Gastroesophageal sphincter (tissue), 4 donors: ENCODE measurements at regions not wholly inside any gene's neighbourhood (a gene's known extent, or its start where the extent isn't known, plus 50 kb on each side); places are given as distances from the start of the nearest gene placed in this dataset.

Source experiments
- ATAC-seq: fragments of 150-250 bp; one replicate; pipeline ENCODE4 v1.9.1; 2016; ENCODE audit warnings: mild to moderate bottlenecking, moderate library complexity
- H3K27ac ChIP-seq, 4 donors: fragments of 200-600 bp; sonication (generic) in 3 of 4; 1 replicate in 3 of 4; 2 replicates in 1 of 4; pipeline ENCODE4 v1.5.1; 2016 to 2019
- H3K27me3 ChIP-seq: fragments of 200-600 bp; sonication (generic); one replicate; pipeline ENCODE4 v1.5.1; 2019
- H3K36me3 ChIP-seq, 2 donors: fragments of 200-600 bp; sonication (generic); one replicate each; pipeline ENCODE4 v1.5.1; 2019; ENCODE audit warnings: control low read depth in 1 of 2
- H3K4me1 ChIP-seq, 3 donors: fragments of 200-600 bp; sonication (generic); 1 replicate in 2 of 3; 2 replicates in 1 of 3; pipeline ENCODE4 v1.5.1; 2016 to 2019; ENCODE audit warnings: control low read depth in 2 of 3
- H3K4me3 ChIP-seq, 2 donors: fragments of 200-600 bp; sonication (generic); one replicate each; pipeline ENCODE4 v1.5.1; 2019; ENCODE audit warnings: mild to moderate bottlenecking in 1 of 2, moderate library complexity in 1 of 2
- H3K9me3 ChIP-seq, 3 donors: fragments of 200-600 bp; sonication (generic); one replicate each; pipeline ENCODE4 v1.5.1; 2017 to 2019; ENCODE audit warnings: control low read depth in 2 of 3
- CTCF ChIP-seq, 4 experiments: fragments of 200-600 bp in 2 of 4; fragments of 450-650 bp in 2 of 4; sonication (generic) in 1 of 4; IDR thresholded peaks; one replicate each; pipeline ENCODE4 v1.5.1; 2017 to 2019; ENCODE audit warnings: antibody characterized with exemption in 4 of 4, mild to moderate bottlenecking in 2 of 4, moderate library complexity in 2 of 4
- EP300 ChIP-seq: sonication (generic); formaldehyde crosslinking; IDR thresholded peaks from one replicate; pipeline ENCODE4 v1.6.1; 2017; ENCODE audit warnings: antibody characterized with exemption, mild to moderate bottlenecking
- POLR2A ChIP-seq, 2 donors: fragments of 450-650 bp; IDR thresholded peaks; one replicate each; pipeline ENCODE4 v1.6.1; 2017; ENCODE audit warnings: antibody characterized with exemption in 2 of 2, mild to moderate bottlenecking in 2 of 2, moderate library complexity in 1 of 2
- POLR2AphosphoS5 ChIP-seq: sonication (generic); formaldehyde crosslinking; IDR thresholded peaks from one replicate; pipeline ENCODE4 v1.6.1; 2017; ENCODE audit warnings: antibody characterized with exemption
- WGBS, 2 donors: methylation state at CpG; one replicate each; pipeline ENCODE4 v1.1.5; 2018; ENCODE audit warnings: low coverage in 1 of 2; 5-methylcytosine and 5-hydroxymethylcytosine counted together

DNA sequence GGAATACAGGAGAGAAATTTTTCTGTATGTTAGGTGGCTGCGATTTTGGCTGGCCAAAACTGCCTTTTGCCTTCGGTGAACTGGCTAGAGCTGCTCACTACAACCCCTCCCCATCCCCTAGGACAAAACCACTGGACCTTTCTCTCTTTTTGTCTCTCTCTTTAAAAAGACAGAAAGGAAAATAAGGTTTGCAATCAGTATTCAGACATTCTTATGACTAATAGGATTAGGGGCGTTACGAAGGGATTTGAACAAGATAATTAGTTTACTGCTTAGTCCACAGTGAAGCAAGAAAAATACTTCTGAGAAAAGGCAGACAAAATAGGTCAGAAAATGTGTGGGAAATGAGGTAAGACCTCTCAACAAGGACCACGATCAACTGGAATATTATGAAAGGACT is 180.4 kb downstream of the SLIT2 start:
- TF ChIP-seq POLR2AphosphoS5 (peak; percentile 85), EP300 (no peak), CTCF (IDR thresholded peaks at IDR 0.05) (no peak), POLR2A (IDR thresholded peaks at IDR 0.05) (no peak)
- peak overlapping the region; percentile 10 to 13 for H3K4me3 ChIP-seq
- peak; percentile 72 for ATAC-seq

DNA sequence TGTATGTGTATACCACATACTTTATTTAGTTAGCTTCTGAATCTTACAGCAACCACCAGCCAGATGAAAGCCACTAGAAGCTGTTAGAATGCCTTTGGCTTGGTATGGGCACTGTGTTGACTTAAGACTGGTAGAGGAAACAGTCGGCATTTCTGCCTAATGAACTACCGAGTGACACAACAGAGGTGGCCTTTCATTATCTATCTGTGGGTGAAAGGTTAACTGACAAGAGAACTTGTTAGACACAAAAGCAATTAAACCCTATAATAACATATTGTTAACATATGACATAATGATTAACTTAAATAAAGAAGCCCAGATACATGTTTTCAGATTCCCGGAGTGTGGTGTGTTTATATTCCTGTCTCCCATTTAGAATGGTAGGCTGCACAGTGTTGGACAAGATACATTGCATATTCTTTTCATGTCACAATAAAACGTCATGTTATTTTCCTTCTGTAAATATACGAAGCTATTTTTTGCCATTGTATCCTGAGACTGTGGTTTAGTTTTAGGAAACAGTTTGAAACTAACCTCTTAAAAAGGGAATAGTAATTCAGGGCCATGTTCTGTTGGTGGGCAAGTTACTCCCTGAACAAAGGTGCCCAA is 181.5 kb downstream of the SLIT2 start:
- Histone ChIP-seq H3K4me3 (no peak overlapping the region), H3K36me3 (no peaks in the 10 kb centered on the region), H3K4me1 (peaks cover 4 to 63% (median 10%) of the 10 kb centered on the region in 3 donors), H3K27ac (peak overlapping the region in 2 of 4 donors; percentile 52 to 60), H3K9me3 (no peaks in the 10 kb centered on the region), H3K27me3 (no peaks in the 10 kb centered on the region)
- WGBS, 2 donors, result 18 to 42% methylated on average over 5 of the region's 5 CpGs
- TF ChIP-seq EP300 (no peak), POLR2AphosphoS5 (no peak), CTCF (IDR thresholded peaks at IDR 0.05) (no peak), POLR2A (IDR thresholded peaks at IDR 0.05) (no peak)
- ATAC-seq, result no peak

More for the DNA sequence above, 180.4 kb downstream of the SLIT2 start:
- Histone ChIP-seq H3K36me3 (no peaks in the 10 kb centered on the region), H3K9me3 (no peaks in the 10 kb centered on the region), H3K4me1 (peaks cover 4 to 63% (median 10%) of the 10 kb centered on the region in 3 donors), H3K27ac (peak overlapping the region in 3 of 4 donors; percentile 60 to 66 (median 61)), H3K27me3 (no peaks in the 10 kb centered on the region)
- 13 to 31% methylated on average over 1 to 4 of the region's 5 CpGs for WGBS, 2 donors

- no peaks in the 10 kb centered on the region for H3K36me3 ChIP-seq
- 52 to 72% methylated on average over 2 to 3 of the region's 3 CpGs for WGBS, 2 donors
- no peak overlapping the region for H3K27ac ChIP-seq
- H3K4me1 ChIP-seq, result peaks cover 4 to 54% (median 5%) of the 10 kb centered on the region in 3 donors
- H3K27me3 ChIP-seq, result no peaks in the 10 kb centered on the region
- H3K4me3 ChIP-seq, result no peak overlapping the region
- TF ChIP-seq CTCF (IDR thresholded peaks at IDR 0.05) (no peak), EP300 (no peak), POLR2A (IDR thresholded peaks at IDR 0.05) (no peak), POLR2AphosphoS5 (no peak)
- H3K9me3 ChIP-seq, result no peaks in the 10 kb centered on the region
- ATAC-seq, result no peak
These were observed 188.5 kb downstream of the SLIT2 start for GRCh38 chr4:20440170-20440569.

GRCh38 chr4:20443015-20443805 is 191.5 kb downstream of the SLIT2 start:
- Histone ChIP-seq H3K27ac (peak overlapping the region in 2 of 4 donors; percentile 34 to 62), H3K27me3 (no peaks in the 10 kb centered on the region), H3K9me3 (no peaks in the 10 kb centered on the region), H3K4me3 (no peak overlapping the region), H3K4me1 (peaks cover 0 to 52% (median 5%) of the 10 kb centered on the region in 3 donors), H3K36me3 (no peaks in the 10 kb centered on the region)
- no peak for TF ChIP-seq CTCF (IDR thresholded peaks at IDR 0.05)
- no peak for TF ChIP-seq POLR2A (IDR thresholded peaks at IDR 0.05)
- no peak for TF ChIP-seq POLR2AphosphoS5
- TF ChIP-seq EP300, result no peak
- WGBS, 2 donors, result 47 to 69% methylated on average over 1 of the region's 1 CpG
- no peak for ATAC-seq
